Activated CD4-positive, alpha-beta T cell treated with anti-CD3 and anti-CD28 coated beads, Interleukin-2, amount 50 U/mL, for 16 hours (primary cell): ENCODE measurements at regions not wholly inside any gene's neighbourhood (a gene's known extent, or its start where the extent isn't known, plus 50 kb on each side); places are given as distances from the start of the nearest gene placed in this dataset.

ENCODE experiments used
- DNase-seq: peaks from one replicate; pipeline ENCODE4 v3.0.0-alpha.2; 2020

- no peak for DNase-seq
Observed at GRCh38 chr5:154587123-154588026, 109.3 kb upstream of the HAND1 start.

- no peak for DNase-seq
Observed at GRCh38 chr5:154583671-154584177, 105.7 kb upstream of the HAND1 start.

- DNase-seq: no peak
Observed at GRCh38 chr5:154580422-154580821, 102.4 kb upstream of the HAND1 start.

- DNase-seq: no peak
Observed at GRCh38 chr5:154577416-154577815, 99.4 kb upstream of the HAND1 start.

- DNase-seq: no peak
Observed at GRCh38 chr5:154576429-154576806, 98.4 kb upstream of the HAND1 start.

GRCh38 chr5:154575546-154576428, 97.8 kb upstream of the HAND1 start:
- no peak for DNase-seq

GRCh38 chr5:154573011-154573410, 95.0 kb upstream of the HAND1 start:
- no peak for DNase-seq

GRCh38 chr5:154571325-154572035, 93.5 kb upstream of the HAND1 start:
- DNase-seq: no peak

- DNase-seq: no peak
Observed at GRCh38 chr5:154570572-154571324, 92.7 kb upstream of the HAND1 start.

GRCh38 chr5:154568589-154568988, 90.6 kb upstream of the HAND1 start:
- DNase-seq: no peak

- no peak for DNase-seq
Observed at GRCh38 chr5:154567155-154567554, 89.1 kb upstream of the HAND1 start.

GRCh38 chr5:154566146-154566680, 88.2 kb upstream of the HAND1 start:
- DNase-seq: no peak

GRCh38 chr5:154565123-154565522, 87.1 kb upstream of the HAND1 start:
- DNase-seq: no peak

GRCh38 chr5:154562244-154562880, 84.3 kb upstream of the HAND1 start:
- no peak for DNase-seq

GRCh38 chr5:154559398-154560276, 81.6 kb upstream of the HAND1 start:
- no peak for DNase-seq

GRCh38 chr5:154557548-154557947, 79.5 kb upstream of the HAND1 start:
- DNase-seq: no peak

- no peak for DNase-seq
Observed at GRCh38 chr5:154547551-154547950, 69.5 kb upstream of the HAND1 start.

GRCh38 chr5:154546719-154547118, 68.7 kb upstream of the HAND1 start:
- DNase-seq: no peak

GRCh38 chr5:154544646-154545045, 66.6 kb upstream of the HAND1 start:
- DNase-seq: no peak

GRCh38 chr5:154543380-154543779, 65.4 kb upstream of the HAND1 start:
- no peak for DNase-seq
